RWPE1 (cell line): ENCODE measurements at regions not wholly inside any gene's neighbourhood (a gene's known extent, or its start where the extent isn't known, plus 50 kb on each side); places are given as distances from the start of the nearest gene placed in this dataset.

ENCODE experiments used
- CTCF ChIA-PET: fragments of 350-600 bp; sonication (Branson Sonifier 250); formaldehyde crosslinking; extraction: SDS; loops from one replicate; lab custom pipeline; 2021; lab: Yijun Ruan, JAX
- POLR2A ChIA-PET: fragments of 400-600 bp; formaldehyde crosslinking; extraction: SDS; loops from one replicate; lab custom pipeline; 2020; ENCODE audit warnings: antibody characterized with exemption; ENCODE audit not compliant: low non-redundant PET; lab: Yijun Ruan, JAX
- DNase-seq: peaks from one replicate; pipeline ENCODE4 v3.0.0; 2012; ENCODE audit warnings: low spot score
- H3K27ac ChIP-seq: fragments of 450-650 bp; 2 replicates; pipeline ENCODE4 v1.5.1; 2017
- TF ChIP-seq, protein P1 (sequence below): fragments of 450-650 bp; conservative IDR thresholded peaks from 2 replicates; pipeline ENCODE4 v1.5.1; 2017; ENCODE audit warnings: low read depth, mild to moderate bottlenecking

DNA sequence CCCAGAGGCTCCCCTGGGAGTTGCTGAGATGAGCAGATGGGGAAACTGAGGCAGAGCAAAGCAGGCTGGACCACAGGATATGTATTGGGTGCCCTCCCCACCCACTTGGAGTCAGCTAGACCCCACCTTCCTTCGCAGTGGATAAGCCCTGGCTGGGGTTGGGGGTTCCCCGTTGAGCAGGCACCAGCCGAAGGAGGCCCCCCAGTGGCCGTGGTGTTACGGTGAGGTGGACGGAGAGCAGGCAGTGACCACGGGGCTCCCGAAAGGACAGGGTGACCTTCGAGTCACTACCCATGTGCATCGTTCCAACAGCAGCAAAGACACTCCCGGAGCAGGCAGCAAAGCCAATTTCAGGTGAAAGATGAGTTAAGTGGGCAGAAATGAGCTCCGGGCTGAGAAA, 62.4 kb upstream of the ADGRE5 start:
- DNase-seq = no peak
- ChIA-PET POLR2A (no interaction called here), CTCF (interaction anchor here (0.6 kb wide), 1 partner anchor 601 kb away, joined by 4 read pairs; no protein-coding TSS in a partner anchor)
- TF ChIP-seq, protein P1, sequence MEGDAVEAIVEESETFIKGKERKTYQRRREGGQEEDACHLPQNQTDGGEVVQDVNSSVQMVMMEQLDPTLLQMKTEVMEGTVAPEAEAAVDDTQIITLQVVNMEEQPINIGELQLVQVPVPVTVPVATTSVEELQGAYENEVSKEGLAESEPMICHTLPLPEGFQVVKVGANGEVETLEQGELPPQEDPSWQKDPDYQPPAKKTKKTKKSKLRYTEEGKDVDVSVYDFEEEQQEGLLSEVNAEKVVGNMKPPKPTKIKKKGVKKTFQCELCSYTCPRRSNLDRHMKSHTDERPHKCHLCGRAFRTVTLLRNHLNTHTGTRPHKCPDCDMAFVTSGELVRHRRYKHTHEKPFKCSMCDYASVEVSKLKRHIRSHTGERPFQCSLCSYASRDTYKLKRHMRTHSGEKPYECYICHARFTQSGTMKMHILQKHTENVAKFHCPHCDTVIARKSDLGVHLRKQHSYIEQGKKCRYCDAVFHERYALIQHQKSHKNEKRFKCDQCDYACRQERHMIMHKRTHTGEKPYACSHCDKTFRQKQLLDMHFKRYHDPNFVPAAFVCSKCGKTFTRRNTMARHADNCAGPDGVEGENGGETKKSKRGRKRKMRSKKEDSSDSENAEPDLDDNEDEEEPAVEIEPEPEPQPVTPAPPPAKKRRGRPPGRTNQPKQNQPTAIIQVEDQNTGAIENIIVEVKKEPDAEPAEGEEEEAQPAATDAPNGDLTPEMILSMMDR = no peak
- no peak overlapping the region for H3K27ac ChIP-seq

DNA sequence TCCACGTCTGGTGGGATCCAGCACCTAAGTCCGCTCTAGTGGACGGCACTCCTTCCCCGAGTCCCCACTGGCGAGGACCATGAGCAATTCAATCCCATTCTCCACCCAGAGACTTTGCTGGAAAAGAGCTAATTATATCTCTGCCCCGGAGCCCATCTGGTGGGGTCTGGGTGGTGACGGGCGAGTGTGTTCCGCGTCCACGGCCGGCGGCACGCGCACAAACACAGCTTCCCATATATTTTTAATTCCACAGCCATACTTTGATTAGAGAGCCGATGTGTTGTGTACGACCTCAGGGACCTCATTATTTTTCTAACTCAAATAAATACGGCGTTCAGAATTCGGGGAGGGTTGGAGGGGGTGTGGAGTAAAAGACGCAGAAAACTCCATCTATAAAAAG, 64.1 kb upstream of the ADGRE5 start:
- TF ChIP-seq, protein P1 = no peak
- no peak overlapping the region for H3K27ac ChIP-seq
- POLR2A ChIA-PET = no interaction called here
- CTCF ChIA-PET = interaction anchor here (0.6 kb wide), 1 partner anchor 328 kb away, joined by 3 read pairs; no protein-coding TSS in a partner anchor
- DNase-seq = no peak

DNA sequence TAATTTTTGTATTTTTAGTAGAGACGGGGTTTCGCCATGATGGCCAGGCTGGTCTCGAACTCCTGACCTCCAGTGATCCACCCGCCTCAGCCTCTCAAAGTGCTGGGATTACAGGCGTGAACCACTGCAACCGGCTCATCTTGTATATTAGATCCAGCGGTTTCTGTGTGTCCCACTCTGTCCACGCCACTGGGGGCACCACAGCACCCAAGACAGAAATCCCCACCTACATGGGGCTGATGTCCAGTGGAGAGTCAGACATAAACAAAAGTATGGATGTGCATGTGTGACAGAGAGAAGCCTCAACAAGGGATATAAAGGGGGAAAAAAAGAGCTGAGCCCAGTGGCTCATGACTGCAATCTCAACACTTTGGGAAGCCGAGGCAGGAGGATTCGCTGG, 65.8 kb upstream of the ADGRE5 start:
- CTCF ChIA-PET = no interaction called here
- TF ChIP-seq, protein P1 = no peak
- H3K27ac ChIP-seq = no peak overlapping the region
- POLR2A ChIA-PET = no interaction called here
- DNase-seq = no peak

DNA sequence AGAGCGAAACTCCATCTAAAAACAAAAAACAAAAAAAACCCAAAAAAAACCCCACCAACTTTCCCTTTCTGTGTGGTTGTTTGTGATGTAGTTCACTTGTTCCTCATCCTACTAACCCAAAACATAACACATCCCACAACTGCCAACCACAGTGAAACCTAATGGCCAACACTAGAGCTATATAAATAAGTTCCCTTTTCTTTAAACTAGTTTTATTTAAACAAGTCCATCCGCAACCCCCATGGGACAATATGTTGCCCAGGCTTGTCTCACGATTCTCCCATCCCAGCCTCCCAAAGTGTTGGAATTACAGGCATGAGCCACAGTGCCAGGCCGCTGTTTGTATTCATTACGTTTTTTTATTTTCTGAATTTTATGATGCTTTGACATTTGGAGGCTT, 71.2 kb upstream of the ADGRE5 start:
- TF ChIP-seq, protein P1 = no peak
- no peak for DNase-seq
- POLR2A ChIA-PET = no interaction called here
- H3K27ac ChIP-seq = no peak overlapping the region
- CTCF ChIA-PET = interaction anchor here (0.6 kb wide), 1 partner anchor 329 kb away, joined by 5 read pairs; no protein-coding TSS in a partner anchor

DNA sequence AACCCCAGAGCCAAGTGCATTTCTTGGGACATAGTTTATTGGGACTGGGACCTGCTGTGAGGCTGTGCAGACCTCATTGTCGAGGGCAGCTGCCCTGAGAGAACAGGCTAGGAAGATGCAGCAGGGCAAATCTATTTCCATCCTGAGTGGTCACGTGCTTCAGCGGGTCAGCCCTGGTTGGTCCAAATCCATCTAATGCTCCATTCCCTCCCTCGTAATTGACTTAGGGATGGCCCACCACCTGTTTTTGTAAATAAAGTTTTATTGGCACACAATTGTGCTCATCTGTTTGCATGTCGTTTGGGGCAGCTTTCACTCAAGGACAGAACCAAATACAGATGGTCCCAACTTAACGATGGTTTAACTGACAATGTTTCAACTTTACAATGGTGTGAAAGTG, 75.5 kb upstream of the ADGRE5 start:
- H3K27ac ChIP-seq = no peak overlapping the region
- TF ChIP-seq, protein P1 = no peak
- ChIA-PET CTCF (interaction anchor here (0.6 kb wide), 1 partner anchor 585 kb away, joined by 4 read pairs; no protein-coding TSS in a partner anchor), POLR2A (no interaction called here)
- DNase-seq = no peak

DNA sequence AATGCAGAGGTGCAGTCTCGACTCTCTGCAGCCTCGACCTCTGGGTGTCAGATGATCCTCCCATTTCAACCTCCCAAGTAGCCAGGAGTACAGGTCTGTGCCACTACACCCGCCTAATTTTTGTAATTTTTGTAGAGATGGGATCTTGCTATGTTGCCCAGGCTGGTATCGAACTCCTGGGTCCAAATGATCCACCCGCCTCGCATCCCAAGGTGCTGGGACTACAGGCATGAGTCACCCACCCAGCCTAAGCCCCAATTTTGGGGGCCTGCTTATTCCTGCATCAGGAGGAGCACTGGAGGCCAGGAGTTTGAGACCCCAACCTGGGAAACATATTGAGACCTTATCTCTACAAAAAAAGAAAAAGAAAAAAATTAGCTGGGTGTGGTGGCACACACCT, 80.1 kb upstream of the ADGRE5 start:
- TF ChIP-seq, protein P1 = no peak
- ChIA-PET POLR2A (no interaction called here), CTCF (no interaction called here)
- no peak overlapping the region for H3K27ac ChIP-seq
- no peak for DNase-seq
